IMR-90 (cell line): ENCODE measurements at regions not wholly inside any gene's neighbourhood (a gene's known extent, or its start where the extent isn't known, plus 50 kb on each side); places are given as distances from the start of the nearest gene placed in this dataset.

Experiments
- ATAC-seq: fragments of 200-7000 bp; cut with Tn5 transposase; 2 replicates; pipeline ENCODE4 v1.9.1; 2020; ENCODE audit warnings: low read depth, mild to moderate bottlenecking, moderate library complexity
- BruUV-seq: library from RNA; stranded (reverse); fragments of 400-500 nt; replicated peaks from 2 replicates; lab custom pipeline; 2021; lab: Mats Ljungman, UMichigan
- CTCF ChIA-PET: fragments of 300-600 bp; formaldehyde crosslinking; extraction: SDS; loops from one replicate; lab custom pipeline; 2021; ENCODE audit warnings: antibody characterized with exemption; lab: Yijun Ruan, JAX
- POLR2A ChIA-PET: fragments of 300-600 bp; sonication (Branson Sonifier 250); formaldehyde crosslinking; loops from one replicate; lab custom pipeline; 2022; ENCODE audit warnings: antibody characterized with exemption; ENCODE audit not compliant: unreplicated experiment; lab: Charles Lee
- DNase-seq: peaks from one replicate; pipeline ENCODE4 v3.0.0; 2013
- H2AFZ ChIP-seq: replicated peaks from 2 replicates; pipeline ENCODE3; 2013; ENCODE audit warnings: low read length, mild to moderate bottlenecking; ENCODE audit not compliant: poor library complexity
- H2AK5ac ChIP-seq: 2 replicates; pipeline ENCODE4 v1.6.1; 2013; ENCODE audit warnings: low read depth, low read length, inconsistent platforms
- H2AK9ac ChIP-seq: replicated peaks from 2 replicates; pipeline ENCODE3; 2013; ENCODE audit warnings: mild to moderate bottlenecking, low read depth, low read length, moderate library complexity; ENCODE audit not compliant: poor library complexity
- H2BK120ac ChIP-seq: 2 replicates; pipeline ENCODE4 v1.6.1; 2013; ENCODE audit warnings: low read depth, low read length, inconsistent platforms
- H2BK15ac ChIP-seq: 3 replicates; pipeline ENCODE4 v1.6.1; 2013; ENCODE audit warnings: low read depth, low read length, inconsistent platforms
- H2BK20ac ChIP-seq: 2 replicates; pipeline ENCODE4 v1.6.1; 2013; ENCODE audit warnings: low read depth, mild to moderate bottlenecking, inconsistent platforms, low read length, moderate library complexity
- H2BK5ac ChIP-seq: 2 replicates; pipeline ENCODE4 v1.6.1; 2013; ENCODE audit warnings: mild to moderate bottlenecking, low read depth, low read length, inconsistent platforms; ENCODE audit not compliant: poor library complexity, severe bottlenecking
- H3K14ac ChIP-seq: replicated peaks from 2 replicates; pipeline ENCODE4 v1.6.1; 2013; ENCODE audit warnings: low read depth, low read length, inconsistent platforms
- H3K18ac ChIP-seq: 2 replicates; pipeline ENCODE4 v1.6.1; 2013; ENCODE audit warnings: low read depth, low read length, control low read depth
- H3K23ac ChIP-seq: 2 replicates; pipeline ENCODE4 v1.6.1; 2013; ENCODE audit warnings: low read depth, low read length, inconsistent platforms
- H3K27ac ChIP-seq: 2 replicates; pipeline ENCODE4 v1.5.1; 2013; ENCODE audit warnings: mild to moderate bottlenecking, control low read depth, low read length; ENCODE audit not compliant: insufficient read depth
- H3K27me3 ChIP-seq: 2 replicates; pipeline ENCODE4 v1.6.1; 2013; ENCODE audit warnings: low read length; ENCODE audit not compliant: control insufficient read depth, insufficient read depth
- H3K36me3 ChIP-seq: 2 replicates; pipeline ENCODE4 v1.6.1; 2013; ENCODE audit warnings: low read length, mixed read lengths; ENCODE audit not compliant: control insufficient read depth, insufficient read depth
- H3K4ac ChIP-seq: 2 replicates; pipeline ENCODE4 v1.6.1; 2013; ENCODE audit warnings: low read depth, low read length, inconsistent platforms
- H3K4me1 ChIP-seq: 2 replicates; pipeline ENCODE4 v1.6.1; 2013; ENCODE audit warnings: low read length, mixed read lengths; ENCODE audit not compliant: control insufficient read depth, insufficient read depth
- H3K4me2 ChIP-seq: 2 replicates; pipeline ENCODE4 v1.6.1; 2013; ENCODE audit warnings: low read depth, mild to moderate bottlenecking, control low read depth, low read length, moderate library complexity
- H3K4me3 ChIP-seq: 2 replicates; pipeline ENCODE4 v1.5.1; 2013; ENCODE audit warnings: low read depth, mild to moderate bottlenecking, control low read depth, low read length, moderate library complexity; ENCODE audit not compliant: insufficient read depth
- H3K56ac ChIP-seq: 2 replicates; pipeline ENCODE4 v1.6.1; 2013; ENCODE audit warnings: low read length, inconsistent platforms; ENCODE audit not compliant: insufficient read depth; ENCODE audit errors: extremely low read depth
- H3K79me1 ChIP-seq, 2 experiments: 2 replicates each; pipeline ENCODE4 v1.6.1; 2013; ENCODE audit warnings: low read length in 2 of 2, inconsistent platforms in 1 of 2, low read depth in 1 of 2
- H3K9ac ChIP-seq: 2 replicates; pipeline ENCODE4 v1.6.1; 2013; ENCODE audit warnings: low read depth, low read length, control low read depth
- H3K9me1 ChIP-seq: 2 replicates; pipeline ENCODE4 v1.6.1; 2013; ENCODE audit warnings: low read length, inconsistent platforms; ENCODE audit not compliant: insufficient read depth
- H3K9me3 ChIP-seq: 2 replicates; pipeline ENCODE4 v1.6.1; 2013; ENCODE audit warnings: low read length; ENCODE audit not compliant: control insufficient read depth, insufficient read depth
- H4K20me1 ChIP-seq: 2 replicates; pipeline ENCODE4 v1.6.1; 2013; ENCODE audit warnings: low read length, inconsistent platforms; ENCODE audit not compliant: insufficient read depth
- H4K5ac ChIP-seq: 2 replicates; pipeline ENCODE4 v1.6.1; 2013; ENCODE audit warnings: mild to moderate bottlenecking, low read depth, low read length, control low read depth
- H4K8ac ChIP-seq, 2 experiments: 2 replicates each; pipeline ENCODE4 v1.6.1; 2013; ENCODE audit warnings: low read depth in 2 of 2, low read length in 2 of 2, control low read depth in 1 of 2, inconsistent platforms in 1 of 2
- H4K91ac ChIP-seq: 2 replicates; pipeline ENCODE4 v1.6.1; 2013; ENCODE audit warnings: low read depth, low read length, inconsistent platforms; ENCODE audit not compliant: insufficient read depth
- BHLHE40 ChIP-seq: fragments of 150-350 bp; IDR thresholded peaks from 2 replicates; pipeline ENCODE4 v1.6.1; 2016; ENCODE audit warnings: mild to moderate bottlenecking, low read depth, low read length
- CEBPB ChIP-seq: IDR thresholded peaks from 2 replicates; pipeline ENCODE4 v1.6.1; 2012; ENCODE audit warnings: low read depth, low read length, improper control_type of control experiment
- CHD1 ChIP-seq: IDR thresholded peaks from 2 replicates; pipeline ENCODE4 v1.6.1; 2012; ENCODE audit warnings: low read depth, low read length, improper control_type of control experiment
- CTCF ChIP-seq: conservative IDR thresholded peaks from 2 replicates; pipeline ENCODE4 v1.5.1; 2012; ENCODE audit warnings: mild to moderate bottlenecking, low read depth, low read length, improper control_type of control experiment
- ELK1 ChIP-seq: fragments of 150-350 bp; IDR thresholded peaks from 2 replicates; pipeline ENCODE4 v1.6.1; 2016; ENCODE audit warnings: low read depth, mild to moderate bottlenecking, low read length, moderate library complexity, borderline replicate concordance
- FOS ChIP-seq: fragments of 150-350 bp; IDR thresholded peaks from 2 replicates; pipeline ENCODE4 v1.6.1; 2016; ENCODE audit warnings: low read depth, low read length
- MAFK ChIP-seq: IDR thresholded peaks from 2 replicates; pipeline ENCODE4 v1.6.1; 2012; ENCODE audit warnings: low read depth, low read length, improper control_type of control experiment
- MAZ ChIP-seq: IDR thresholded peaks from 2 replicates; pipeline ENCODE4 v1.6.1; 2012; ENCODE audit warnings: low read depth, mild to moderate bottlenecking, low read length, improper control_type of control experiment, moderate library complexity, borderline replicate concordance
- MXI1 ChIP-seq: IDR thresholded peaks from 2 replicates; pipeline ENCODE4 v1.6.1; 2012; ENCODE audit warnings: low read depth, mild to moderate bottlenecking, low read length, moderate library complexity, borderline replicate concordance
- NFE2L2 ChIP-seq: fragments of 150-350 bp; IDR thresholded peaks from 2 replicates; pipeline ENCODE4 v1.6.1; 2016; ENCODE audit warnings: low read depth, mild to moderate bottlenecking, low read length
- POLR2A ChIP-seq: IDR thresholded peaks from 2 replicates; pipeline ENCODE4 v1.6.1; 2012; ENCODE audit warnings: mild to moderate bottlenecking, low read depth, low read length
- RAD21 ChIP-seq: IDR thresholded peaks from 2 replicates; pipeline ENCODE4 v1.6.1; 2012; ENCODE audit warnings: low read length, improper control_type of control experiment
- RCOR1 ChIP-seq: IDR thresholded peaks from 2 replicates; pipeline ENCODE4 v1.6.1; 2012; ENCODE audit warnings: mild to moderate bottlenecking, low read length, improper control_type of control experiment; ENCODE audit not compliant: insufficient replicate concordance
- RFX5 ChIP-seq: IDR thresholded peaks from 2 replicates; pipeline ENCODE4 v1.8.0; 2012; ENCODE audit warnings: low read depth, mild to moderate bottlenecking, low read length, moderate library complexity
- SMC3 ChIP-seq: fragments of 150-350 bp; IDR thresholded peaks from 2 replicates; pipeline ENCODE4 v1.6.1; 2016; ENCODE audit warnings: low read depth, mild to moderate bottlenecking, antibody characterized with exemption, low read length, moderate library complexity
- USF2 ChIP-seq: fragments of 150-350 bp; IDR thresholded peaks from 2 replicates; pipeline ENCODE4 v1.6.1; 2017; ENCODE audit warnings: mild to moderate bottlenecking, antibody characterized with exemption, low read length, low read depth
- WGBS, 2 experiments: methylation state at CpG; one replicate each; pipeline versions ENCODE4 v1.1.5 to v1.1.7; 2013; ENCODE audit warnings: missing lambda C conversion rate in 2 of 2; ENCODE audit not compliant: insufficient read length in 1 of 2; ENCODE audit errors: extremely low coverage in 2 of 2; 5-methylcytosine and 5-hydroxymethylcytosine counted together
- dilution Hi-C: fragments of 300-500 bp; cut with HindIII; formaldehyde crosslinking; loops from one replicate; pipeline ENCODE4 v1.14.3; 2018; ENCODE audit warnings: low sequenced_read_pairs; ENCODE audit not compliant: unreplicated experiment
- in situ Hi-C: fragments of 300-500 bp; cut with MboI; formaldehyde crosslinking; loops from 3 replicates; pipeline ENCODE4 v1.14.3; 2019; ENCODE audit warnings: low sequenced_read_pairs, inconsistent platforms, mixed read lengths
- intact Hi-C: fragments of 100-400 bp; cut with micrococcal nuclease; formaldehyde crosslinking; loops from 2 replicates; pipeline ENCODE4 v1.10.0; 2022

- no peak for ATAC-seq
- no peaks in the 10 kb centered on the region for H3K9me1 ChIP-seq
These were observed 62.5 kb upstream of the METAP2 start for GRCh38 chr12:95411466-95411865.

More at GRCh38 chr12:95411466-95411865, 62.5 kb upstream of the METAP2 start:
- Histone ChIP-seq H3K36me3 (no peaks in the 10 kb centered on the region), H3K79me1 (no peaks in the 10 kb centered on the region), H2AFZ (no peak overlapping the region), H2AK9ac (no peak overlapping the region), H4K5ac (peak overlapping the region; percentile 45; the same call in 1 of the 2 replicates), H2AK5ac (peak overlapping the region; percentile 91; the same call in 1 of the 2 replicates), H3K4ac (peak overlapping the region; percentile 22; the same call in 1 of the 2 replicates), H4K91ac (no peak overlapping the region), H3K27ac (no peak overlapping the region), H3K4me3 (no peak overlapping the region), H2BK120ac (peak overlapping the region; percentile 56), H3K56ac (no peak overlapping the region), H3K4me2 (no peak overlapping the region), H2BK20ac (0 out of 2 replicates have a peak overlapping the region, but pooled peaks have one; percentile 13), H4K8ac (no peak overlapping the region; a peak in 1 of 4 replicates), H3K9me3 (no peaks in the 10 kb centered on the region), H3K4me1 (peaks cover 5% of the 10 kb centered on the region), H2BK15ac (peak overlapping the region; percentile 44; the same call in 1 of the 3 replicates), H3K27me3 (0 out of 2 replicates have a peak, but pooled peaks cover 3% of the 10 kb centered on the region), H3K23ac (no peak overlapping the region), H3K9ac (no peak overlapping the region), H3K14ac (no peak overlapping the region), H4K20me1 (no peaks in the 10 kb centered on the region), H3K18ac (peak overlapping the region; percentile 54; the same call in 1 of the 2 replicates), H2BK5ac (no peak overlapping the region)
- ChIA-PET CTCF (interaction anchor here (1.0 kb wide), 1 partner anchor 19 kb away, joined by 3 read pairs; no protein-coding TSS in a partner anchor), POLR2A (no interaction called here)
- intact Hi-C loops, result no loop called here
- in situ Hi-C loops, result no loop called here
- BruUV-seq, result no TSS peak
- whole genome bisulfite sequencing, 2 experiments, result no CpG with 5 or more reads among the region's 3 CpGs
- dilution Hi-C loops, result no loop called here
- TF ChIP-seq USF2, result no peak
- no peak for TF ChIP-seq CEBPB
- TF ChIP-seq RAD21, result no peak
- no peak for TF ChIP-seq CHD1
- no peak for TF ChIP-seq BHLHE40
- no peak for TF ChIP-seq ELK1
- no peak for TF ChIP-seq MAFK
- TF ChIP-seq SMC3, result no peak
- TF ChIP-seq MXI1, result no peak
- no peak for TF ChIP-seq NFE2L2
- TF ChIP-seq CTCF, result no peak
- no peak for TF ChIP-seq POLR2A
- TF ChIP-seq RFX5, result no peak
- TF ChIP-seq MAZ, result no peak
- no peak for TF ChIP-seq FOS
- no peak for TF ChIP-seq RCOR1
- DNase-seq, result no peak
